GM12892 (cell line): ENCODE measurements at regions not wholly inside any gene's neighbourhood (a gene's known extent, or its start where the extent isn't known, plus 50 kb on each side); places are given as distances from the start of the nearest gene placed in this dataset.

Experiments used
- POLR2A ChIP-seq: IDR thresholded peaks from 2 replicates; pipeline ENCODE4 v1.6.1; 2011; ENCODE audit warnings: low read depth, low read length, control low read depth
- POLR2AphosphoS5 ChIP-seq: IDR thresholded peaks from 2 replicates; pipeline ENCODE4 v1.6.1; 2011; ENCODE audit warnings: low read depth, low read length, control low read depth
- TAF1 ChIP-seq: IDR thresholded peaks from 2 replicates; pipeline ENCODE4 v1.6.1; 2011; ENCODE audit warnings: low read depth, mild to moderate bottlenecking, control low read depth, low read length, borderline replicate concordance

GRCh38 chr12:58384196-58384595 is 442.8 kb downstream of the ATP23 start:
- TF ChIP-seq POLR2AphosphoS5: no peak
- TF ChIP-seq POLR2A: no peak
- no peak for TF ChIP-seq TAF1
